ENCODE measurements at regions not wholly inside any gene's neighbourhood (a gene's known extent, or its start where the extent isn't known, plus 50 kb on each side); places are given as distances from the start of the nearest gene placed in this dataset.

DNA sequence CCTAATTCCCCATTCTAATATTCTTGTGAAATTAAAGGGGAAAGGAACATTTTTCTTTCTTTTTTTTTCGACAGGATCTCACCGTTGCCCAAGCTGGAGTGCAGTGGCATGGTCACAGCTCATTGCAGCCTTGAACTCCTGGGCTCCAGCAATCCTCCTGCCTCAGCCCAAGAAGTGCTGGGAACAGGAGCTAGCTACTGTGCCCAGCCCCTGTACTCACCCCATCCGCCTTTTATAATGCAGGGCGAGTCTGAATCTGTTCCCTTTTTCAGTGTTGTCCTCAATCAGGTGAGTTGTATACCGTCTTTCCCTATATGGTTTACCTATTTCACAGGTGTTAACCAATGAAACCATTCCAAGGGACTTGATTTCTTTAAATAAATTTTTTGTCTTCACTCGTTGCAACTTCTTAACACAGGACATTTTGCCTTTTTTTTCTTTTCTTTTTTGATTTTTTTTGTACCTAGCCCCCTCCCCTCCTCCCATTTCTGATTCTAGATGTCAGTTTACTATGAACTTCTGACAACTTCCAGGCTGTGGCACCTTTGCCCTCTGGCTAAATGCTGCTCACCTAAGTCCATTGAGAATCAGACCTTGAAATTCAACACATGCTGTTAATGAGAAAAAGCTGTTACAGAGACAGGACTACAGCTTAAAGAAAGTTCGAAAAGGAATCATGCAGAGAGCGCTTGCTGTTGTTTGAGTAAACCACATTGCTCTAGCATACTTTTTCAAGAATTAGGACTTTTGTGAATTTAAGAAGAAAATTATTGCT, 562.1 kb upstream of the KLF12 start:
- no peak for DNase-seq (ENCODE audit: low spot score)
- Histone ChIP-seq H4K20me1 (ENCODE audit: insufficient read depth, poor library complexity, severe bottlenecking) (no peaks in the 10 kb centered on the region), H3K27me3 (no peaks in the 10 kb centered on the region), H3K9me2 (replicated peaks; ENCODE audit: insufficient read depth) (no peaks in the 10 kb centered on the region), H3K4me3 (no peak overlapping the region), H2AFZ (no peak overlapping the region), H3K36me3 (replicated peaks; ENCODE audit: insufficient read depth, low read depth) (no peaks in the 10 kb centered on the region), H3K9me3 (ENCODE audit: low read depth) (no peaks in the 10 kb centered on the region), H3K4me1 (ENCODE audit: insufficient read depth) (no peaks in the 10 kb centered on the region), H3K79me2 (no peaks in the 10 kb centered on the region), H3K4me2 (no peak overlapping the region), H3K27ac (no peak overlapping the region)
- TF ChIP-seq, protein P1, sequence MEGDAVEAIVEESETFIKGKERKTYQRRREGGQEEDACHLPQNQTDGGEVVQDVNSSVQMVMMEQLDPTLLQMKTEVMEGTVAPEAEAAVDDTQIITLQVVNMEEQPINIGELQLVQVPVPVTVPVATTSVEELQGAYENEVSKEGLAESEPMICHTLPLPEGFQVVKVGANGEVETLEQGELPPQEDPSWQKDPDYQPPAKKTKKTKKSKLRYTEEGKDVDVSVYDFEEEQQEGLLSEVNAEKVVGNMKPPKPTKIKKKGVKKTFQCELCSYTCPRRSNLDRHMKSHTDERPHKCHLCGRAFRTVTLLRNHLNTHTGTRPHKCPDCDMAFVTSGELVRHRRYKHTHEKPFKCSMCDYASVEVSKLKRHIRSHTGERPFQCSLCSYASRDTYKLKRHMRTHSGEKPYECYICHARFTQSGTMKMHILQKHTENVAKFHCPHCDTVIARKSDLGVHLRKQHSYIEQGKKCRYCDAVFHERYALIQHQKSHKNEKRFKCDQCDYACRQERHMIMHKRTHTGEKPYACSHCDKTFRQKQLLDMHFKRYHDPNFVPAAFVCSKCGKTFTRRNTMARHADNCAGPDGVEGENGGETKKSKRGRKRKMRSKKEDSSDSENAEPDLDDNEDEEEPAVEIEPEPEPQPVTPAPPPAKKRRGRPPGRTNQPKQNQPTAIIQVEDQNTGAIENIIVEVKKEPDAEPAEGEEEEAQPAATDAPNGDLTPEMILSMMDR (IDR thresholded peaks at IDR 0.05; ENCODE audit: poor library complexity): no peak
- TF ChIP-seq EZH2phosphoT487 (IDR thresholded peaks at IDR 0.05; ENCODE audit: low read depth, severe bottlenecking, unreplicated experiment) (no peak), EZH2 (IDR thresholded peaks at IDR 0.05; ENCODE audit: borderline replicate concordance) (no peak)
- 52% methylated on average over 7 of the region's 8 CpGs for WGBS (ENCODE audit: low lambda C conversion rate, missing lambda C conversion rate)

DNA sequence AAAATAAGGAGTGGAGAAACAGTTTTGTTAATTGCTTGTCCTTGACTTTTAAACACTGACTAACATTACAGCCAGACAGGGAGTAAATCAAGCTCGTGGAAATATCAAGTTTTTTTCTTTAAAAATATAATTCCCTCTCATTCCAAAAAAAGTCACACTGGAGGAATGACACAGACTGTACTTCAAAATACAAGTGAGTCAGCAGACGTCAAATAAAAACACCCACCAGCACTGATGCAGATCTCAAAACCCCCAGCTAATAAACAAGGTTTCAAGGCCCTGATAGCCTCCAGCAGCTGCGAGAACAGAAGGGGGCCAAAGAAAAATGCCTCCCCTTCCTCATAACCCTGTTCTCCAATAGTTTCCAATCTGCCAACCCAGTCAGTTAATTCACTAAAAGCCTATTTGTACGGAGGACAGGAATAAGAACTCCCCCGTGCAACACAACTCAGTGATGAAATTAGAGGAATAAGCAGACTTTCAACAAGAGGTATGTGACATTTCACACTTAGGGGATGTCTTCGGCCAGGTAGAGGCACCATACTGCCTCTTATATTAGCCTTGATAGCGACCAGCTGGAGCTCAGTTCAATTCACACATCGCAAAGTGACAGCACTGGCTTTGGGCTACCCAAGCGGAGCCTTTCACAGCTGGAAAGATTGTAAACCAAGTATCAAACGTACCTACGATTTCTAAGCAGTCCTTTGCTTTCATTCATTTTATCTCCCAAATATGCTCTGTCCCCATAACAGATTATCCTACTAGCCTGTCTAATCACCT, 561.0 kb upstream of the KLF12 start:
- H3K4me2 ChIP-seq: no peak overlapping the region
- WGBS (ENCODE audit: low lambda C conversion rate, missing lambda C conversion rate): 43% methylated on average over 11 of the region's 11 CpGs
- no peak overlapping the region for H2AFZ ChIP-seq

DNA sequence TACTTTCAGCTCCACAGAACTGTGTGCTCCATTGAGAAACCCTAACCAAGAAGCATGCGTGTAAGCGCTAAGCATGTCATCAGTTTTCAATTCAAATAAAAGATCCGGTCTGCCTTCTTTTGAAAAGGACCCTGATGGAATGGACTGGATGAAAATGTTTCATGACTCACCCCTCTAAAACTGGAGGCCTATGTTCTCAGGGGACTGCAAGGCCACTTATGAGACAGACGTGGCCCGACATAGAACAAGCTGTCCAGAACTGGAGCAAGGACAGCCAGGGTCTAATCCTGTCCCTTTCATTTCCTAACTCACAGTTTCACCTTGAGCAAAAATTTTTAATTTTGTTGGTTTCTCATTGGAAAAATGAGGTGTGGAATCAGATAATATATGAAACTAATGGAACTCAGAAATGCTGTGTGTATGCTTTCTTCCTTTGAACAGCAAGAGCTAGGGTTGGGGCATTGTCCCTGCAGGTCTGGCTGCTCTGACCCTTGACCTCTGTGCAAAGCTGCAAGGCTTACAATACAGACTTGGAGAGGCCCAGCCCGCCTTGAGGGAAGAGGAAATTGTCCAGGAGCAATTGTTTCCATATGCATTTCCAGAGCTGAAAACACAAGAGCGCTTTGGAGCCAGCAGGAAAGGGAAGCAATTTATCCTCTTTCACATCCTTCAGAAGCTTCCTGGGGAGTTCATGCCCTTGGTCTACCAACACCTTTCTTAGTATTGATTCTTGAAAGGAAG, 553.4 kb upstream of the KLF12 start:
- H3K27ac ChIP-seq: no peak overlapping the region
- no peaks in the 10 kb centered on the region for H3K9me3 ChIP-seq (ENCODE audit: low read depth)
- no peaks in the 10 kb centered on the region for H3K4me1 ChIP-seq (ENCODE audit: insufficient read depth)
- DNase-seq (ENCODE audit: low spot score): no peak
- H3K36me3 ChIP-seq (replicated peaks; ENCODE audit: insufficient read depth, low read depth): no peaks in the 10 kb centered on the region
- no peaks in the 10 kb centered on the region for H3K27me3 ChIP-seq
- H3K4me2 ChIP-seq: no peak overlapping the region
- no peak for TF ChIP-seq EZH2phosphoT487 (IDR thresholded peaks at IDR 0.05; ENCODE audit: low read depth, severe bottlenecking, unreplicated experiment)
- TF ChIP-seq EZH2 (IDR thresholded peaks at IDR 0.05; ENCODE audit: borderline replicate concordance): no peak
- TF ChIP-seq, protein P1 (IDR thresholded peaks at IDR 0.05; ENCODE audit: poor library complexity): no peak
- 79% methylated on average over 7 of the region's 7 CpGs for WGBS (ENCODE audit: low lambda C conversion rate, missing lambda C conversion rate)
- H3K9me2 ChIP-seq (replicated peaks; ENCODE audit: insufficient read depth): no peaks in the 10 kb centered on the region
- H2AFZ ChIP-seq: no peak overlapping the region
- H4K20me1 ChIP-seq (ENCODE audit: insufficient read depth, poor library complexity, severe bottlenecking): no peaks in the 10 kb centered on the region
- H3K79me2 ChIP-seq: no peaks in the 10 kb centered on the region
- no peak overlapping the region for H3K4me3 ChIP-seq

More for the DNA sequence above, 561.0 kb upstream of the KLF12 start:
- Histone ChIP-seq H3K4me3 (no peak overlapping the region), H3K36me3 (replicated peaks; ENCODE audit: insufficient read depth, low read depth) (no peaks in the 10 kb centered on the region), H3K9me2 (replicated peaks; ENCODE audit: insufficient read depth) (no peaks in the 10 kb centered on the region), H3K9me3 (ENCODE audit: low read depth) (no peaks in the 10 kb centered on the region), H3K27me3 (no peaks in the 10 kb centered on the region), H4K20me1 (ENCODE audit: insufficient read depth, poor library complexity, severe bottlenecking) (no peaks in the 10 kb centered on the region), H3K4me1 (ENCODE audit: insufficient read depth) (no peaks in the 10 kb centered on the region), H3K79me2 (no peaks in the 10 kb centered on the region), H3K27ac (no peak overlapping the region)
- DNase-seq (ENCODE audit: low spot score): no peak
- TF ChIP-seq EZH2phosphoT487 (IDR thresholded peaks at IDR 0.05; ENCODE audit: low read depth, severe bottlenecking, unreplicated experiment): no peak
- TF ChIP-seq EZH2 (IDR thresholded peaks at IDR 0.05; ENCODE audit: borderline replicate concordance): no peak
- TF ChIP-seq, protein P1 (IDR thresholded peaks at IDR 0.05; ENCODE audit: poor library complexity): no peak
